Gastrocnemius medialis (tissue), 4 donors: ENCODE measurements at regions not wholly inside any gene's neighbourhood (a gene's known extent, or its start where the extent isn't known, plus 50 kb on each side); places are given as distances from the start of the nearest gene placed in this dataset.

Experiments
- ATAC-seq, 2 donors: fragments of 150-250 bp; one replicate each; pipeline ENCODE4 v1.9.1; 2016
- DNase-seq, 2 donors: peaks; one replicate each; pipeline ENCODE4 v3.0.0-alpha.2; 2019
- H3K27ac ChIP-seq, 4 donors: fragments of 200-600 bp; sonication (generic); 1 replicate in 1 of 4; 2 replicates in 3 of 4; pipeline ENCODE4 v1.5.1; 2016 to 2018; ENCODE audit warnings: mild to moderate bottlenecking in 2 of 4, moderate library complexity in 1 of 4
- H3K27me3 ChIP-seq, 3 donors: fragments of 200-600 bp; sonication (generic) in 2 of 3; 1 replicate in 1 of 3; 2 replicates in 2 of 3; pipeline versions ENCODE4 v1.5.1 to v1.6.0; 2016 to 2019; ENCODE audit warnings: mild to moderate bottlenecking in 1 of 3, moderate library complexity in 1 of 3
- H3K36me3 ChIP-seq, 2 donors: fragments of 200-600 bp; sonication (generic) in 1 of 2; one replicate each; pipeline ENCODE4 v1.5.1; 2017 to 2018
- H3K4me1 ChIP-seq, 2 donors: fragments of 200-600 bp; sonication (generic) in 1 of 2; one replicate each; pipeline ENCODE4 v1.5.1; 2016 to 2017; ENCODE audit warnings: mild to moderate bottlenecking in 2 of 2
- H3K4me3 ChIP-seq, 4 donors: fragments of 200-600 bp; sonication (generic) in 3 of 4; 1 replicate in 1 of 4; 2 replicates in 3 of 4; pipeline ENCODE4 v1.5.1; 2016 to 2019; ENCODE audit warnings: mild to moderate bottlenecking in 2 of 4
- H3K9me3 ChIP-seq, 3 donors: fragments of 200-600 bp; sonication (generic) in 2 of 3; 1 replicate in 1 of 3; 2 replicates in 2 of 3; pipeline ENCODE4 v1.5.1; 2016 to 2019
- CTCF ChIP-seq, 5 experiments: fragments of 450-650 bp in 3 of 5; fragments of 200-600 bp in 2 of 5; sonication (generic) in 2 of 5; IDR thresholded peaks in 4 of 5; conservative IDR thresholded peaks in 1 of 5; 1 replicate in 4 of 5; 2 replicates in 1 of 5; pipeline ENCODE4 v1.5.1; 2016 to 2019; ENCODE audit warnings: antibody characterized with exemption in 5 of 5, mild to moderate bottlenecking in 3 of 5, moderate library complexity in 3 of 5
- POLR2A ChIP-seq, 2 donors: fragments of 450-650 bp; IDR thresholded peaks; one replicate each; pipeline ENCODE4 v1.6.1; 2017; ENCODE audit warnings: antibody characterized with exemption in 2 of 2, mild to moderate bottlenecking in 2 of 2, moderate library complexity in 2 of 2
- in situ Hi-C, 4 donors: fragments of 200-750 bp; cut with MboI; loops; one replicate each; pipeline versions ENCODE4 v1.15.0 to v1.8.0; 2017; ENCODE audit warnings: low sequenced_read_pairs in 4 of 4
- intact Hi-C: fragments of 100-400 bp; cut with DNase I; formaldehyde crosslinking; loops from one replicate; pipeline ENCODE4 v1.15.1; 2023; ENCODE audit warnings: low total_unique reads

GRCh38 chr15:58285212-58285920 is 146.4 kb upstream of the LIPC start:
- Histone ChIP-seq H3K4me3 (no peak overlapping the region), H3K27me3 (no peaks in the 10 kb centered on the region), H3K4me1 (no peaks in the 10 kb centered on the region), H3K36me3 (no peaks in the 10 kb centered on the region), H3K9me3 (no peaks in the 10 kb centered on the region), H3K27ac (no peak overlapping the region)
- in situ Hi-C loops (no loop called here), intact Hi-C loops (no loop called here)
- TF ChIP-seq POLR2A (IDR thresholded peaks at IDR 0.05) (no peak), CTCF (IDR thresholded peaks at IDR 0.05 in 4 of 5, conservative IDR thresholded peaks at IDR 0.05 in 1 of 5) (no peak)
- DNase-seq, result no peak
- ATAC-seq, result no peak

GRCh38 chr15:58285921-58286278 is 145.9 kb upstream of the LIPC start:
- TF ChIP-seq POLR2A (IDR thresholded peaks at IDR 0.05) (no peak), CTCF (IDR thresholded peaks at IDR 0.05 in 4 of 5, conservative IDR thresholded peaks at IDR 0.05 in 1 of 5) (no peak)
- Histone ChIP-seq H3K27ac (no peak overlapping the region), H3K9me3 (no peaks in the 10 kb centered on the region), H3K4me3 (no peak overlapping the region), H3K4me1 (no peaks in the 10 kb centered on the region), H3K36me3 (no peaks in the 10 kb centered on the region), H3K27me3 (no peaks in the 10 kb centered on the region)
- in situ Hi-C loops, result no loop called here
- intact Hi-C loops, result no loop called here
- no peak for DNase-seq
- ATAC-seq, result no peak

- ATAC-seq (no peak), DNase-seq (no peak)
- H3K9me3 ChIP-seq, result no peaks in the 10 kb centered on the region
- no peak for TF ChIP-seq CTCF (IDR thresholded peaks at IDR 0.05 in 4 of 5, conservative IDR thresholded peaks at IDR 0.05 in 1 of 5)
- TF ChIP-seq POLR2A (IDR thresholded peaks at IDR 0.05), result no peak
- no peaks in the 10 kb centered on the region for H3K4me1 ChIP-seq
- intact Hi-C loops (no loop called here), in situ Hi-C loops (no loop called here)
- no peaks in the 10 kb centered on the region for H3K36me3 ChIP-seq
- H3K27ac ChIP-seq, result no peak overlapping the region
- no peak overlapping the region for H3K4me3 ChIP-seq
- H3K27me3 ChIP-seq, result no peaks in the 10 kb centered on the region
Observed at GRCh38 chr15:58286523-58286922, 145.3 kb upstream of the LIPC start.

- no peak overlapping the region for H3K4me3 ChIP-seq
- in situ Hi-C loops, result no loop called here
- H3K36me3 ChIP-seq, result no peaks in the 10 kb centered on the region
- H3K27ac ChIP-seq, result no peak overlapping the region
- no peaks in the 10 kb centered on the region for H3K4me1 ChIP-seq
- DNase-seq (no peak), ATAC-seq (no peak)
- no peaks in the 10 kb centered on the region for H3K27me3 ChIP-seq
- no peak for TF ChIP-seq CTCF (IDR thresholded peaks at IDR 0.05 in 4 of 5, conservative IDR thresholded peaks at IDR 0.05 in 1 of 5)
- TF ChIP-seq POLR2A (IDR thresholded peaks at IDR 0.05), result no peak
- no peaks in the 10 kb centered on the region for H3K9me3 ChIP-seq
- intact Hi-C loops, result no loop called here
Observed at GRCh38 chr15:58287891-58288290, 143.9 kb upstream of the LIPC start.

GRCh38 chr15:58288592-58288991 is 143.2 kb upstream of the LIPC start:
- in situ Hi-C loops, result no loop called here
- H3K27me3 ChIP-seq, result no peaks in the 10 kb centered on the region
- no peak for ATAC-seq
- intact Hi-C loops, result no loop called here
- no peaks in the 10 kb centered on the region for H3K9me3 ChIP-seq
- TF ChIP-seq POLR2A (IDR thresholded peaks at IDR 0.05) (no peak), CTCF (IDR thresholded peaks at IDR 0.05 in 4 of 5, conservative IDR thresholded peaks at IDR 0.05 in 1 of 5) (no peak)
- H3K4me1 ChIP-seq, result no peaks in the 10 kb centered on the region
- no peak overlapping the region for H3K4me3 ChIP-seq
- no peak for DNase-seq
- no peak overlapping the region for H3K27ac ChIP-seq
- H3K36me3 ChIP-seq, result no peaks in the 10 kb centered on the region
